ENCODE measurements at regions not wholly inside any gene's neighbourhood (a gene's known extent, or its start where the extent isn't known, plus 50 kb on each side); places are given as distances from the start of the nearest gene placed in this dataset.
A peak's percentile ranks its signal among the peaks of the same experiment; 100 is the strongest.

DNA sequence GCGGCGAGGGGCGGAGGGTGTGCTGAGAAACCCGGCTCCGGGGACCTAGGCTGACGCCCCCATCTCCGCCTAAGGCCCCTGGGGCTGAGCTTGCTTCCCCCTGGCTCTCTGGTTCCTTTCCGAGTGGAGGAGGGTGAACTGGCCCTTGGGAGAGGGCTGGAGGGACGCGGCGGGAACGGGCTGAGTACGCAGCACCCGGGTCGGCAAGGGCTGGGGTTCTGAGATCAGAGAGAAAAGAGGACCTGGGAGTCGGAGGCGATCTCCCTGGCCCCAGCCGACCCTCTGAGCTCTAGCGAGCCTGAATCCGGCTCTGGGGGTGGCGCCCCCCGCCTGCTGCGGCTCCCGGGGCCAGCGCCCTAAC lies 270.8 kb downstream of the FOXD2 start:
- no peak for DNase-seq

DNA sequence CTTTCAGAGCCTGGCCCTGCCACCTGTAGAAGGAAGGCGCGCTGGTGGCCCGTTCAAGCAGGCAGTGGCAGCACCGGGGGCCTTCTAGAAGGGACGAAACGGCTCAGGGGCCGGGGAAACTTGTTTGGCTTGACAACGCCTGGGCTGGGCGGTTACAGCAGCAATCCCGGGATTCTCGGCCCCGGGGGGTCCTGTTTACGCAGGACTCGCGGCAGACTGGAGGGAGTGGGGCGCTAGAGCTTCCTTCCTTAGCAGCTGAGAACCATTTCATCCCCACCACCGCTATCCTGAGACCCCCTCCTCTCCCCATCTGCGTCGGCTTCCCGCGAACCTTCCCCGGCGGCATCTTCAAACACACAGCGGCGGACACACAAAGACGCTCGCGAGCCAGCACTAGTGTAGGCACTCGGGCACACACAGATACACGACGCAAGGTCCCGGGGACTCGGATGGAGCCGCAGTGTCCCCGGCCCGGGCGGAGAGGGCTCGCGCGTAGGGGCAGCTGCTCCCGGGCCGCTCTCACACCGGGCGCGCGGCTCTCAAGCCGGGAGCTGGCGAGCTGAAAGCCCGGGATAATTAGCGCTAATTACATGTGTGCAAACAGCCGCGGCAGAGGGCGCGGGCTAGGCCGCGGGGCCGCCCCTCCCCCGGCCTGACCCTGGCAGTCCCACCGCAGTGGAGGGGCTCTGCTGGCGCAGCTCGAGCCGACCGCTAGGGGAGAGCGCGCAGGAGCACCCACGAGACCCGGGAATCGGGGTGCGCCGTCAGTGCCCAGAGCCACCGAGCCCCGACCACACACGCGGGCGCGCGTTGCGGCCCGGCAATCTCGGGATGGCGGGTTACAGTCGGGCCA lies 271.4 kb downstream of the FOXD2 start:
- DNase-seq = no peak

DNA sequence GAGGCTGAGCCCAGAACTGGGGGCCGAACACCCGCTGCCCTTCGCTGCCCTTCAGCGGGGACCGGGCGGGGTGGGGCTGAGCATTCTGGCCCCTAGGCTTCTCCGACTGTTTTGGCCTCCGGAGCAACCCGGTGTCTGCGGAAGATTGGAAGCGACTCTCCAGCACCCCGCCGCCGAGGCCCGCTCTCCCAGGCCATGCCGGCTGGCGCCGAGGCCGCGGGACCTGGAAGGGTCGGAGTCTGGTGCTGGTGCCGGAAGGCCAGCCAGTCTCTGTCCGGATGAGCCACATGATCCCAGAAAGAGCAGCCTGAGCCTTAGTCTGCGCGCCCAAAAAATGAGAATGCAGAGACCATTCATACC lies 272.0 kb downstream of the FOXD2 start:
- no peak for DNase-seq

DNA sequence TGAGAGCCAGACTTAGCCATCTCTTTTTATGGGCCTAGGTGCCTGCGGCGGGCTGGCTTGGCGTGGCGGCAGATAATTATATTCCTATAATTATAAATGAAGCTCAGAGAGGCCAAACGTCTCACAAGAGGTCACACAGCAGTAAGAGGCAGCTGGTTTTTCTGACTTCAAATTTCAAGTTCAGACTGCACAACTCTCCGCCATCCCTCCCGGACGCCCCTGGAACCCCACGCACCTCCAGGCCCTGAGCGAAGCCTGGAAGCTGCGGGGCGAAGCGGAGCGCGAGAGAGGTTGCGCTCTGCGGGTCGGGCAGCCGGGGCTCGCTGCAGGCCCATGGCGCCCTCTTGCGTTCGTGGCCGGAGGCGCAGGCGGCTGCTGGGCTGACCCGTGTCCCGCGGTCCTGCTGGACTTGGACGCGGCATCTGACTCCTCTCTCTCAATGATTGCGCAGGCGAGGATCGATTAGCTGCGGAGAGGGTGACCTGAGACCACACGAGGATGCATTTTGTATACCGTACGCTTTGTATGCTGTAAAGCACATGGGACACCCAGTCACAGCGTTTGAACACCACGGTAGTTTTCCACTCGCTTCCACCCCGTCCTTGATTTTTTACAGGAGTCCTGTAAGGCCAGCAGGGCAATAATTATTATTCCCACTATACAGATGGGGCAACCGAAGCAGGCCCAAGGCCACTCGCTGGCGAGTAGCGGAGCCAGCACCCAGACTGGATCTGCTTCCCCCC lies 272.7 kb downstream of the FOXD2 start:
- peak in 1 of 2 experiments; percentile 50 for DNase-seq
